OCI-LY3 (cell line): ENCODE measurements at regions not wholly inside any gene's neighbourhood (a gene's known extent, or its start where the extent isn't known, plus 50 kb on each side); places are given as distances from the start of the nearest gene placed in this dataset.
"Not testable (repeated sequence)": the region's sequence is repeated elsewhere in the genome, so short reads cannot be mapped to it uniquely, and the experiment has no call there.

Experiments used
- H2AFZ ChIP-seq: fragments of 200-600, 300-600 bp; shearing (Covaris generic); 2 replicates; pipeline ENCODE4 v1.6.0; 2014; ENCODE audit warnings: antibody characterized with exemption, low read depth, low read length
- H3K27ac ChIP-seq: fragments of 200-600, 300-600 bp; sonication (generic); 2 replicates; pipeline ENCODE4 v1.5.1; 2014; ENCODE audit warnings: mild to moderate bottlenecking, low read length, moderate library complexity, mixed read lengths
- H3K27me3 ChIP-seq: fragments of 200-600, 300-600 bp; sonication (generic); 2 replicates; pipeline ENCODE4 v1.6.1; 2014; ENCODE audit warnings: low read depth, low read length, mixed read lengths
- H3K36me3 ChIP-seq: fragments of 200-600, 300-600 bp; sonication (generic); replicated peaks from 2 replicates; pipeline ENCODE3; 2014; ENCODE audit warnings: low read depth, low read length, mixed read lengths
- H3K4me1 ChIP-seq: fragments of 300-600, 200-600 bp; sonication (generic); 2 replicates; pipeline ENCODE4 v1.6.1; 2014; ENCODE audit warnings: low read length, mixed read lengths
- H3K4me2 ChIP-seq: fragments of 200-600, 300-600 bp; sonication (generic); 2 replicates; pipeline ENCODE4 v1.6.1; 2014; ENCODE audit warnings: low read length, mixed read lengths
- H3K4me3 ChIP-seq: fragments of 300-600, 200-600 bp; sonication (generic); 2 replicates; pipeline ENCODE4 v1.5.1; 2014; ENCODE audit warnings: antibody characterized with exemption, mild to moderate bottlenecking, low read length, moderate library complexity
- H3K79me2 ChIP-seq: fragments of 300-600, 200-600 bp; shearing (Covaris generic); 2 replicates; pipeline ENCODE4 v1.6.1; 2014; ENCODE audit warnings: mild to moderate bottlenecking, low read length, mixed read lengths
- H3K9ac ChIP-seq: fragments of 300-600, 200-600 bp; shearing (Covaris generic); 2 replicates; pipeline ENCODE4 v1.6.0; 2014; ENCODE audit warnings: mild to moderate bottlenecking, low read length, moderate library complexity
- H3K9me3 ChIP-seq: fragments of 200-600, 300-600 bp; shearing (Covaris generic); 2 replicates; pipeline ENCODE4 v1.6.1; 2014; ENCODE audit warnings: low read length, mixed read lengths; ENCODE audit not compliant: insufficient read depth
- H4K20me1 ChIP-seq: fragments of 200-600, 300-600 bp; sonication (generic); 2 replicates; pipeline ENCODE4 v1.6.1; 2016; ENCODE audit warnings: low read length, mixed read lengths; ENCODE audit not compliant: insufficient read depth
- CTCF ChIP-seq: fragments of 200-600, 300-600 bp; sonication (generic); IDR thresholded peaks from 2 replicates; pipeline ENCODE4 v1.5.1; 2014; ENCODE audit warnings: antibody characterized with exemption, low read length, low read depth
- EZH2phosphoT487 ChIP-seq: fragments of 200-600 bp; shearing (Covaris generic); IDR thresholded peaks from 2 replicates; pipeline ENCODE4 v1.6.1; 2018; ENCODE audit warnings: antibody characterized with exemption, mixed run types, low read depth

- H3K4me2 ChIP-seq, result no peak overlapping the region
Observed at GRCh38 chr5:158233735-158234322, 374.9 kb upstream of the CLINT1 start.

GRCh38 chr5:158227314-158227713 lies 368.4 kb upstream of the CLINT1 start:
- not testable (repeated sequence) for H3K9ac ChIP-seq, H4K20me1 ChIP-seq, H3K9me3 ChIP-seq, H3K4me2 ChIP-seq, H3K4me1 ChIP-seq, H3K36me3 ChIP-seq, H2AFZ ChIP-seq, H3K4me3 ChIP-seq, H3K27me3 ChIP-seq, H3K79me2 ChIP-seq, H3K27ac ChIP-seq

More at GRCh38 chr5:158233735-158234322, 374.9 kb upstream of the CLINT1 start:
- Histone ChIP-seq H3K9me3 (no peaks in the 10 kb centered on the region), H3K27me3 (no peaks in the 10 kb centered on the region), H3K27ac (no peak overlapping the region), H4K20me1 (no peaks in the 10 kb centered on the region), H3K79me2 (no peaks in the 10 kb centered on the region), H3K36me3 (no peaks in the 10 kb centered on the region), H3K9ac (no peak overlapping the region), H2AFZ (no peak overlapping the region), H3K4me1 (no peaks in the 10 kb centered on the region), H3K4me3 (no peak overlapping the region)
- TF ChIP-seq EZH2phosphoT487, result no peak

- Histone ChIP-seq H3K27ac (no peak overlapping the region), H3K4me2 (no peak overlapping the region), H3K79me2 (no peaks in the 10 kb centered on the region), H3K9me3 (no peaks in the 10 kb centered on the region), H3K4me1 (no peaks in the 10 kb centered on the region), H3K36me3 (no peaks in the 10 kb centered on the region), H2AFZ (no peak overlapping the region), H3K9ac (no peak overlapping the region), H3K27me3 (no peaks in the 10 kb centered on the region), H3K4me3 (no peak overlapping the region), H4K20me1 (no peaks in the 10 kb centered on the region)
- TF ChIP-seq EZH2phosphoT487 (no peak), CTCF (no peak)
Observed at GRCh38 chr5:158226496-158226895, 367.6 kb upstream of the CLINT1 start.

- Histone ChIP-seq H2AFZ (no peak overlapping the region), H3K4me2 (no peak overlapping the region), H3K9me3 (no peaks in the 10 kb centered on the region), H3K27me3 (no peaks in the 10 kb centered on the region), H3K36me3 (no peaks in the 10 kb centered on the region), H3K4me3 (no peak overlapping the region), H3K27ac (no peak overlapping the region), H3K4me1 (no peaks in the 10 kb centered on the region), H3K9ac (no peak overlapping the region), H4K20me1 (no peaks in the 10 kb centered on the region), H3K79me2 (no peaks in the 10 kb centered on the region)
- TF ChIP-seq CTCF (no peak), EZH2phosphoT487 (no peak)
Observed at GRCh38 chr5:158224253-158224652, 365.3 kb upstream of the CLINT1 start.

- H3K4me3 ChIP-seq, result no peak overlapping the region
- no peaks in the 10 kb centered on the region for H3K36me3 ChIP-seq
- H3K27ac ChIP-seq, result no peak overlapping the region
- H4K20me1 ChIP-seq, result no peaks in the 10 kb centered on the region
- no peak for TF ChIP-seq EZH2phosphoT487
- TF ChIP-seq CTCF, result no peak
- H3K27me3 ChIP-seq, result no peaks in the 10 kb centered on the region
- H3K4me1 ChIP-seq, result no peaks in the 10 kb centered on the region
- H2AFZ ChIP-seq, result no peak overlapping the region
- no peaks in the 10 kb centered on the region for H3K79me2 ChIP-seq
- H3K9me3 ChIP-seq, result no peaks in the 10 kb centered on the region
- H3K4me2 ChIP-seq, result no peak overlapping the region
- no peak overlapping the region for H3K9ac ChIP-seq
Observed at GRCh38 chr5:158223054-158223600, 364.2 kb upstream of the CLINT1 start.
